IPS-15b (cell line): ENCODE measurements at regions not wholly inside any gene's neighbourhood (a gene's known extent, or its start where the extent isn't known, plus 50 kb on each side); places are given as distances from the start of the nearest gene placed in this dataset.

Experiments
- H3K27me3 ChIP-seq: one replicate; pipeline ENCODE4 v1.6.1; 2013; ENCODE audit warnings: low read length; ENCODE audit not compliant: control insufficient read depth, insufficient read depth
- H3K36me3 ChIP-seq: one replicate; pipeline ENCODE4 v1.6.1; 2013; ENCODE audit warnings: low read length; ENCODE audit not compliant: control insufficient read depth, insufficient read depth
- H3K4me1 ChIP-seq: one replicate; pipeline ENCODE4 v1.6.1; 2013; ENCODE audit warnings: mild to moderate bottlenecking, low read length; ENCODE audit not compliant: control insufficient read depth, insufficient read depth
- H3K4me3 ChIP-seq: one replicate; pipeline ENCODE4 v1.5.1; 2013; ENCODE audit warnings: low read depth, low read length
- H3K9ac ChIP-seq: one replicate; pipeline ENCODE4 v1.6.1; 2013; ENCODE audit warnings: low read depth, mild to moderate bottlenecking, low read length
- H3K9me3 ChIP-seq: one replicate; pipeline ENCODE4 v1.6.1; 2013; ENCODE audit warnings: mild to moderate bottlenecking, low read length; ENCODE audit not compliant: control insufficient read depth, insufficient read depth

DNA sequence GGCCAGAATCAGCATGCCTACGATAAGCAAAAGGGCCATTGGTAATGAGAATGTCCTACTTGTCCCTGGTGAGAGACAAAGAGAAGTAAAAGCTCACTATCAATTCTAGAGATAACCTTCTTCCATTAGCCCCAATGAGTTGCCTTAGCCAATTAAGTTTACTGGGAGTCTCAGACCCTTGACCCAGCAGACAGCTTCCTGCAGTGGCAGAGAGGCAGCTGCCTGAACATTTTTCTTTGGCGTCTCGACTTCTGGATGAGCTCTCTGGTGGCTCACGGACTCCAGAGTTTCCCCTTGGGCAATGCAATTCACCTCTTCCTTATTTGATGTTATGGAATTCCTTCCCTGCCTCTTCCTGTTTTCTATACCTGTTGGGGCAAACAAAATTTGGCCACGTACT, 1034.4 kb downstream of the NAALADL2 start:
- no peaks in the 10 kb centered on the region for H3K9me3 ChIP-seq

GRCh38 chr3:175890066-175890465, 1030.9 kb downstream of the NAALADL2 start:
- H3K9me3 ChIP-seq, result no peaks in the 10 kb centered on the region

More for the DNA sequence above, 1034.4 kb downstream of the NAALADL2 start:
- Histone ChIP-seq H3K4me3 (no peak overlapping the region), H3K9ac (no peak overlapping the region), H3K4me1 (no peaks in the 10 kb centered on the region), H3K36me3 (no peaks in the 10 kb centered on the region), H3K27me3 (no peaks in the 10 kb centered on the region)

DNA sequence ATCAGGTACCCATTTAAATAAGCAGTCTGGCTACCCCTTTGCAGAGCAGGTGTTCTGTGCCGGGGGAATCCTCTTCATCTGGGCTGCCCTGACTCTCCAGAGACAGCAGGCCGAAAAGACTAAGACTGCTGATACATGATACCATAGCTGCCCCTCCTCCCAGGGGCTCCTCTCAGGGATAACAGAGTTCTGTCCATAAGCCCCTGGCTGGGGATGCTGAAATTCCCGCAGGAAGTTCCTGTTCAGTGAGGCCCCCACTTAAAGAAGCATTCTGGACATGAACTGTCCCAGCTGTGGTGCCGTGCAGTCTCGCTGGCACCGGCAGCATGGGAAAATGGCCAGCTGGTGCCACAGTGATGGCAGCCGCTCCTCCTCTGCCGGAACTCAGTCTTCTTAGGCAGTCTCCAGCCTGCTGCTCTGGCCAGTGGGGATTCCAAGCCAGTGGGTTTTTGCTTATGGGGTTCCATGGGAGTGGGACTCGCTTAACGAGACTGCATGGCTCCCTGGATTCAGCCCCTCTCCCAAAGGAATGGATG, 1026.2 kb downstream of the NAALADL2 start:
- no peak overlapping the region for H3K4me3 ChIP-seq
- no peaks in the 10 kb centered on the region for H3K9me3 ChIP-seq
- H3K27me3 ChIP-seq, result no peaks in the 10 kb centered on the region
- H3K4me1 ChIP-seq, result no peaks in the 10 kb centered on the region
- H3K36me3 ChIP-seq, result no peaks in the 10 kb centered on the region
- H3K9ac ChIP-seq, result no peak overlapping the region

More at GRCh38 chr3:175890066-175890465, 1030.9 kb downstream of the NAALADL2 start:
- Histone ChIP-seq H3K9ac (no peak overlapping the region), H3K4me1 (no peaks in the 10 kb centered on the region), H3K4me3 (no peak overlapping the region), H3K36me3 (no peaks in the 10 kb centered on the region), H3K27me3 (no peaks in the 10 kb centered on the region)

- no peaks in the 10 kb centered on the region for H3K4me1 ChIP-seq
- H3K27me3 ChIP-seq, result no peaks in the 10 kb centered on the region
- H3K9me3 ChIP-seq, result no peaks in the 10 kb centered on the region
- no peaks in the 10 kb centered on the region for H3K36me3 ChIP-seq
- H3K4me3 ChIP-seq, result no peak overlapping the region
- no peak overlapping the region for H3K9ac ChIP-seq
These were observed 1020.3 kb downstream of the NAALADL2 start for GRCh38 chr3:175879417-175879816.

DNA sequence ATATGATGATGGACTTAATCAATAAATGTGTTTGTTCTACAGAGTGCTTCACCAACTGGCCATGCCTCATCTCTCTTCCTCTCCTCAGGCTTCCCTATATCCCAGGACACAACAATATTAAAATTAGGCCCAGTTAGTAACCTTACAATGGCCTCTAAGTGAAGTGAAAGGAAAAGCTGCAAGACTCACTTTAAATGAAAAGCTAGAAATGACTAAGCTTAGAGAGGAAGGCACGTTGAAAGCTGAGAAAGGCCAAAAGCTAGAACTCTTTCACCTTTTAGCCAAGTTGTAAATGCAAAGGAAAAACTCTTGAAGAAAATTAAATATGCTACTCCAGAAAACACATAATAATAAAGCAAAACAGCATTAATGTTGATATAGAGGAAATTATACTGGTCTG, 1010.3 kb downstream of the NAALADL2 start:
- no peaks in the 10 kb centered on the region for H3K4me1 ChIP-seq
- H3K27me3 ChIP-seq, result no peaks in the 10 kb centered on the region
- no peak overlapping the region for H3K9ac ChIP-seq
- H3K4me3 ChIP-seq, result no peak overlapping the region
- H3K36me3 ChIP-seq, result no peaks in the 10 kb centered on the region
- no peaks in the 10 kb centered on the region for H3K9me3 ChIP-seq

DNA sequence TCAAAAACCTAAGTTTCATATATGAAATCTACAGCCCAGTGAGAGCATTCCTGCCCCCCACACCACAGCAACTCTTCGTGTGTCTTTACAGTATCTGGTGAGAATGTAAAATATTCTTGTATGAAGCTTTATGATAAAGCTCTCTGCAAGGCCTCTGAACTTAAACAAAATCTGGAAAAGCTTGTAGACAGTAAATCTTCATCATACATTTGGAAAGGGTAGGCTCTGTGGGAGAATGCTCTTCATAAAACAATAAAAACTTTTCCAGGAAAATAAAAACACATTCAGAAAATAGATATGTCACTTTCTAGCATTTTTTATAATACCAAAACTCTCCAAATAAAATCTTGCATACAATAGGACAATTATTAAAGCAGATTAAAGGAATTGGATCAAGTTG, 1009.5 kb downstream of the NAALADL2 start:
- H3K4me1 ChIP-seq, result no peaks in the 10 kb centered on the region
- H3K9ac ChIP-seq, result no peak overlapping the region
- no peak overlapping the region for H3K4me3 ChIP-seq

DNA sequence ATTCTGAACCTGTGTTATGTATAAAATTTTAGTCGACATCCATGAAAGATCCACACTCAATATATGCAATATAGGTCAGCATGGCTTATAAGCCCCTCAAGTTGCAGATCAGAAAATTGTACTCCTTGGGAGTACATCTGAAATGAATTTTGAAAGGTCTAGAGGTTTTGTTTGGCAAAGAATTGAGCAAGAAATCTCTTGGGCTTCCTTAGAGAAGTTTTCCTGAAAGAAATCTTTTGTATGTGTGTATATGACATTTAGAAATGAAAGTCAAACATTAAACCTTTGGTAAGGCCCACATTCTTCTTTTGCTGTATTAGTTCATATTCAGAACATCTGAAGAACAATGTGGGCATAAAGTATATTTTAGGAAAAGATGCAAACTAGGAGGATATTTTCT, 1006.6 kb downstream of the NAALADL2 start:
- H3K9ac ChIP-seq, result no peak overlapping the region
- no peaks in the 10 kb centered on the region for H3K9me3 ChIP-seq
- H3K4me3 ChIP-seq, result no peak overlapping the region
- no peaks in the 10 kb centered on the region for H3K36me3 ChIP-seq
- H3K4me1 ChIP-seq, result no peaks in the 10 kb centered on the region
- no peaks in the 10 kb centered on the region for H3K27me3 ChIP-seq

More for the DNA sequence above, 1009.5 kb downstream of the NAALADL2 start:
- H3K27me3 ChIP-seq, result no peaks in the 10 kb centered on the region
- no peaks in the 10 kb centered on the region for H3K9me3 ChIP-seq
- H3K36me3 ChIP-seq, result no peaks in the 10 kb centered on the region

- H3K4me3 ChIP-seq, result no peak overlapping the region
- no peaks in the 10 kb centered on the region for H3K4me1 ChIP-seq
- no peak overlapping the region for H3K9ac ChIP-seq
- no peaks in the 10 kb centered on the region for H3K27me3 ChIP-seq
- no peaks in the 10 kb centered on the region for H3K36me3 ChIP-seq
- no peaks in the 10 kb centered on the region for H3K9me3 ChIP-seq
These were observed 1002.8 kb downstream of the NAALADL2 start for GRCh38 chr3:175861916-175862315.
